ENCODE measurements at regions not wholly inside any gene's neighbourhood (a gene's known extent, or its start where the extent isn't known, plus 50 kb on each side); places are given as distances from the start of the nearest gene placed in this dataset.

DNA sequence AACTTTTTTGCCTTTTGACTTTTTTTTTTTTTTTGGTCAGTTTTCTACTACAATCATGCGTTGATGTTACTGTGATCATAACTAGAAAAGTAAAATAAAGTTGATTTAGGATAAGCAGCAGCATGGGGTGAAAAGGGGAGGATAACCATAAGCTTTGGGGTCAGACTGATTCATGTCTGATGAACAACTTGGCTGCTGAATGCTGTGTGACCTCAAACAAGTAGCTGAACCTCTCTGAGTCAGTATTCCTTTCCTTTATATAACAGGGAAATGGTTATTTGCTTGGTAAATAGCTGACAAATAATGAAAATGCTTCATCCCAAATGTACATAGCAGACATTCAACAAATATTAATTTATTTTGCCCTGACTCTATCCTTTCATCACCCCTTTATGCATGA is 413.0 kb downstream of the VRK1 start:
- DNase-seq (ENCODE audit: low spot score): no peak

DNA sequence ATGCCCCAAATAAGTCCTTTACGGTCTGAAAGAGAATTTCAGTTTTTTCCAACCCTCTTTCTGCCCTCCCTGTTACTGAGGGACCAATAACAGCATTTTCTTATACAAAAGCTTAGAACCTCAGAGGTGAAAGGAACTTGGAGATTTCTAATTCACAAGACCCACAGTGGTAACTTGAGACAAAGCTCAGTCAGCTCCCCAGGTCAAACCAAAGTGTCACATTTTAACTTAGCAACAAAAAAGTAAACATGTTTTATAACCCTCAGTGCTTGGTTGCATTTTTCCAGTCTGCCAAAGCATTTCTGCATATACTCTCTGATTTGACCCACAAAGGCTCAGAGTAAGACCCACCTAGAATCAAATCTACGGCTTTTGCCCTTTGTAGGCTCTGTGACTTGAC is 415.2 kb downstream of the VRK1 start:
- DNase-seq (ENCODE audit: low spot score): no peak

DNA sequence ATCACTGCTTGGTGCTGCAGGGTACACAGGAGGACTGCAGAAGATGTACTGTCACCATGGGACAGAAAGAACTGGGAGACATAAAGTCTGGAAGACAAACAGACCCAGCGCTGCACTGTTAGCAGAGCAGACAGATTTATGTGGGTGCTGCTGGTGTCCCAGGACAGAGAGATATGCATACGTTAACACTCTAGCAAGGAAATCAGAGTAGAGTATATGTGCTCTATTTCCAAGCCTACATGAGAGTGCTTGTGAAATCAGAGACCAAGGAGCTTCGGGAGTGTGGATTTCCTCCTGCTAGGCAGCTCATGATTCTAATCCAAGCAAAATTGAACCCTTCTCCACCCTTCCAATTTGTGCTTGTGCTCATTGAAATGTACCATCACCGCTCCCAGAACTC is 416.5 kb downstream of the VRK1 start:
- no peak for DNase-seq (ENCODE audit: low spot score)

DNA sequence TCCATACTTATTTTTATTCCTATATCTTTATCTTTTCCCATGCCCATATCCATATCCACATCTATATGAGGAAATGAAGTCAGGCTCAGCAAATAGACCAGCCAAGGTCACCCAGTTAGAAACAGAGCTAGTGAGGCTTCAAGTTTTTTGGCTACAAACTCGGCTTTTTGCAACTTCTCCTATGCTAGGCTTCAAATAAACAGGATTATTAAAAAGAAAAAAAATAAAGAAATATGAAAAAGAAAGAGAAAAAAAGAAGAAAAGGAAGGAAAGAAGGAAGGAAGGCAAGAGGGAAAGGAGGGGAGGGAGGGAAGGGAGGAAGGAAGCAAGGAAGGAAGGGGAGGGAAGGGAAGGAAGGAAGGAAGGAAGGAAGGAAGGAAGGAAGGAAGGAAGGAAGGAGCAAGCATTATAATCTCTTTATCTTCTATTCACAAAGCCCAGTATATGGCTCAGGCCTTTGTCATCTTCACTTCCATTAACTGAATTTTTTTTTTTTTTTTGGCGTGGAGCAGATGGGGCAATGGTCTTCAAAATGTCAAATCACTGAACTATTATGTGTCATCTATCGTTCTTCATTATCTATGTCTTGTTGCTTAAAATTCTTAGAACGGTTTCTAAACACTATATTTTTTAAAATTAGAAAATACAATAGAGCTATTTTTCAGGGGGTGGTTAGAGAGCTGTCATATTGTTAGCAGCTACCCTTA is 418.2 kb downstream of the VRK1 start:
- no peak for DNase-seq (ENCODE audit: low spot score)

DNA sequence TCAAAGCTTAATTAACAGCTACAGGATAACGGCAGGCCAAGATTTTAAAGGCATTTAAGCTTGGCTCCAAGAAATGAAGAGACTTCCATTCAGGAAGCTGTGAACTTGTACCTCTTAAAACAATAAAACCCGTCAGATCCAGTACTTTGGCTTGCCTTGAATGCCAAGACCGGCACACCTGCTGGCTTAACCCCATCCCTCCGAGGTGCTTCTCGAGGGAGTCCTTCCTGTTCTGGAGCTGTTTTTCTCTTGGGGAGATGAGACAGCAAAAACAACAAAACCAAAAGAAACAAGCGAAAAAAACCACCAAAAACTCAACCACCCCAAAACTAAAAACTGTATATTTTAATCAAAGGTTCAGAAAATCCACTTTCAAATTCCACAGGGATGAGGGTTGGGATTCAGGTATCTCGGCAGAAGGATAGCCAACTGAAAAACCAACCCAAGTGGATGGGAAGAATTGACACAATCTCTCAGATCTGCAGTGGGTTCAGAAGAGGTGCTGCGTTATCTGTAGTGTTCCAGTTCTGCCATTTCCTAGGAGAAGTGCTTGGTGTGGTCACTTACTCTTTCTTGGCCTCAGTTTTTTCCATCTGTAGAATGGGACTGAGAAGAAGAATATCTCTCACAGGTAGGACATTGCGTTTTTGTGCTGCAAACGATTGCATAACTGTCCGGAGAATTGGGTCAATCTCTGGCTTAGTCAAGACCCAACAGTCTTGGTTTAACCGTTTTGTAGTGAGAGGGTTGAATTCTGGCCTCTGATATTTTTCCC is 420.1 kb downstream of the VRK1 start:
- DNase-seq (ENCODE audit: low spot score): no peak

DNA sequence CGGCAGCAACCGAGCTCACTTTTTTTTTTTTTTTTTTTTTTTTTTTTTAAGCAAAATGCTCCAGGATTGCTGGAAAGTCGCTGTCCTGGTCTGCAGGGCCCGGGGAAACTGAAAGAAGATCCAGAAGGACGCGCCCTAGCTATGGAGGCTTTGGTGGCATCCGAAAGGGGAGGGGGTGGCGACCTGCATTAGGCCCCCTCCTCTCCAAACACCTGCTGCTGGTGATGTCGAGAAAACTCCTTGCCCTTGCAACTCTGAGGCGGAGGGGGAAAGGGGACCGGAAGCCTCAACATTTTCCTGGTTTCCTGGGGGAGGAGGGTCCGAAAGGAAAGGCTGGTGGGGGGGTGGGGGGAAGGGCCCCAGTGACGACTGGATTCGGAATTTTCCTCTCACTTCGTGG is 421.1 kb downstream of the VRK1 start:
- no peak for DNase-seq (ENCODE audit: low spot score)

DNA sequence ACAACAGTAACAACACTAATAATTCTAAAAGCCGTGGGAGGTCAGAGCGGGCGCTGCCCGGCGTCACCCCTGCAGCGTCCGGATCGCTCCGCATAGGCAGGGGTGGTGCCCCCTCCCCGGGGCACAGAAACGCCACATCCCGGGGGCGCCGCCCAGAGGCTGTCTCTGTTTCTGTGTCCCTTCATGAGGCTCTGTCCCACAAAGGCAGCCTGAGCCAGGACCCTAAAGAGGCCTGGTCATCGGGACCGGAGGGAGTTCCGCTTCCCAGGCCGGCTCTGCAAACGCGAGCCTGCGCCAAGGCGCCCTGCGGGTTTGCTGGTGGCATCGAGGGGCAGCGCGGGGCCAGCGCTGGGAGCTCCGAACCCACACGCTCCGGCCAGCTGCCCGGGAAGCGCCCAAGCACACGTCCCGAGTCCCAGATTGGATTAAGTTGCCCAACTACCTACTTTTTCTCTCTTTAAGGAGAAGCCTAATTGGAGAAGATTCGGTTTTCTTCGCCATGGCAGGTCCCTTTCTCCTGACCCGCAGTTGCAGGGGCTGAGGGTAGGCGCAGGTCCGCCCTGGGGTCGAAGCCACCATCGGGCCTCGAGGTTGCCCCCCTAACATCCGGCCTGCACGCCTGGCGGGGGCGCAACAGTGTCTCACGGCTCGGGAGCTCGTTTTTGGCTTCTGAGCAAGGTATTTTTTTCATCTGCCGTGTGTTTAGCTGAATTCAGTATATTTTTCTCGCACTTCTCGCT is 421.7 kb downstream of the VRK1 start:
- peak; percentile 16 for DNase-seq (ENCODE audit: low spot score)

DNA sequence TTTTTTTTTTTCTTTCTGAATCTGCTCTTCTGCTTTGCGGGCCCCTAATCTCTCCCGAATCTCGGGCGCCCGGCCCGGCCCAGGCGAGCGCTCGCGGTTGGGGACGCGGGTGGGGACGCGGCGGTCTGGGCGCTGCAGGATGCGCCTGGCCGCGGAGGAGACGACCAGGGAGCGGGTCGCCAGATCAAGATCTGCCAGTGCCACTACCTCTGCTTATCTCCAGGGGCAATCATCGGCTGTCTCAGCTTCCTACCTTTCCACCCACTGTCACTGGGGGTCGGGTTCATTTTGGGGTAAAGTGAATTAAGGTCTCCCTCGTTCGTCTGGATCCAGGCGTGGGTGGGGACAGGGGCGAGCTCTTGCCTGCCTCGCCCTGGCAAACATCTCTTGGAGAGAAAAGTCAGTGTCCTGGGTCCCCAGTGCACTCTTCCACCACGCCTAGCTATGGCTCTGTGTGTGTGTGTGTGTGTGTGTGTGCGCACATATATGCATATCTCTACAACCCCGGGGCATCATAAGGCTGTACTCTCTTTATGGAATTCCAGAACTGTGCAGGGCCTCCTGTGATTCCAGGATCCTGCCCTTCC is 422.3 kb downstream of the VRK1 start:
- no peak for DNase-seq (ENCODE audit: low spot score)

DNA sequence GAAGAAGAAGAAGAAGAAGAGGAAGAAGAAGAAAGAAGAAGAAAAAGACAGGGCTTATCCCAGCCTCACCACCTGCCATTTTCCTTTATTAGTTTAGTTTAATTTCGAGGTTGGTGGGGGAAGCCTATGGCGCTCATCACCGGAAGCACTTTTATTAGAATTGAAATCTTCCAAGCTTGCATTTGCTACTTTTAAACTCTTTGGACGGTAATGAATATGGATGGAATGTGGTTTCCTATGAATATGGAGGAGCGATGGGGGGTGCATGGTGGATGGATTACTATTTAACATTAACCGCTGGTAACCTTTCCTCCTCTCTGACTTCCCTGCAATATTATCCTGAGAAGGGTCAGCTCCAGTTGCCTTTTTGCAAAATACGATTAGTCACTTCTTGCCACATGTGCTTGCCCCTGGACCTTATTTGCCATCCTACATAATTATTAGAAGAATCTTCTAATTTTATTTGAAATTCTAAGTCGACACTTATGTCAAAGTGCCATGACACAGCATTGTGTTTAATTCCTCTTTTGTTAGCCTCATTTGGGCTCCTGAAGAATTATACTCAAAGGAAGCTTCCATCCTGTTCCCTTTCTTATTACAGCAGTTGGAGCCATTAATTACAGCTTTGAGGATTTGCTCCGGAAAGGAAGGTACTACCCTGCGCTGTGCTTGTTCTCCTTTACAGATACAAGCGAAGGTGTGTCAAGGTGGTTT is 424.5 kb downstream of the VRK1 start:
- DNase-seq (ENCODE audit: low spot score): no peak

DNA sequence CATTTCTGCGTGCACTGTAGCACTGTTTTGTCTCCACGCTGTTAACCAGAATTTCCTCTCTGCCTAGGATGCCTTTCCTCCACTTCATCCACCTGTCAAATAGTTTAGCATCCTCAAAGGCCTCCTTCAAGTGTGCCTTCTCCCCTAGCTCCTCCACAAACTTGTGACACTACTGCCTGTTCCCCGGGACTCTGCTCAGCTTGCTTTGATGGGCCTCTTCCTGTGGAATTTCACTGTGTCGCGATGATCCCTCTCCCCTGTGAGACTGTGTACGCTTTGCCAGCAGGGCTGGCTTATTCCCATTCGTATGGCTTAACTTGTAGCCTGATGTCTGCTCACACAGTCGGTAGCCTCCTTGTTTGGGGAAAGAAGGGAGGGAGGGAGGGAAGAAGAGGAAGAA is 426.8 kb downstream of the VRK1 start:
- no peak for DNase-seq (ENCODE audit: low spot score)

DNA sequence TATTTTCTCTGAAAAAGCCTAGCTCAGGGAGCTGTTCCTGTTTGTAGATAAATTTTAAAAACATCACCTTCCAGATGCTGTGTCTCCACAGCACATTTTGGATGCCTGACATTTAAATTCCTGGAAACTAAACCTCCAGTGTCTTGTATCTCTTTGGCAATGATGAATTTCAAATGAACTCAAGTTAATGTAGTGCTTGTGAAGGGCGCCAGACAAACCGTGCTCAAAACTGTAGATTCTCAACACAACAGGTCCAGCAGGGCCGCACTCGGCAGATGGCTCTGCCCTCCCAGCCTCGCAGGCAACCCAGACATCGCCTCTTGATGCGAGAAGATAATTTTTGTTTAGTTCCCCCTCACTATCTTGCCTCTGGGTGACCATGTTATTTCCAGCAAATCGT is 432.9 kb downstream of the VRK1 start:
- DNase-seq (ENCODE audit: low spot score): no peak

DNA sequence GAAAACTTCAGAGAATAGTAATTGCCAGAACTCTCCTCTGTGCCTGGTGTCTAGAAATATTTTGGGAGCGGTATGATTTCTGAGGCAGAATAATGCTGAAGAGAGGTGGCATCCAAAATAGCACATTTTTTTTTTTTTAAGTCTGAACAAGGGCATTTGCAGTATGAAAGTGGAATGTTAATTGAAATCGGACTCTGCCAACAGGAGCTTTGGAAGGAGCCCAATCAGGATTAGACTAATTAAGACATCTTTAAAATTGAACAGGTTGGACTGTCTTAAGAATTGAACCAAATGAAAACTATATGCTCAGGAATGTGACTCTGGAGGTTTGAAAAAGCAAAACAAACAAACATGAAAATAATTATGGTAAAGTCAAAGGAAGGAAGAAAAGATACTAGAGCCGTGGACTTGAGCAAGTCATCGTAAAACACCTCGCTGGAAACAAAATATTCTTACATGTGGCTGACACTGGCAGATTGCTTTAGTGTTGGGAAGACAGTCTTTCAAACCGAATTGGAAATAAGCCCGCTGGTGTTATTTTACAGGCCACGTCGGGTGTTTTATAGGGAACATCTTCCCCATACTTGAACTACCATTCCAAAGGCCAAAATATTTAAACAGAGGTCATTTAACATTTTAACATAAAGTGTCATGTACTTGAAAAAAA is 436.3 kb downstream of the VRK1 start:
- DNase-seq (ENCODE audit: low spot score): no peak

DNA sequence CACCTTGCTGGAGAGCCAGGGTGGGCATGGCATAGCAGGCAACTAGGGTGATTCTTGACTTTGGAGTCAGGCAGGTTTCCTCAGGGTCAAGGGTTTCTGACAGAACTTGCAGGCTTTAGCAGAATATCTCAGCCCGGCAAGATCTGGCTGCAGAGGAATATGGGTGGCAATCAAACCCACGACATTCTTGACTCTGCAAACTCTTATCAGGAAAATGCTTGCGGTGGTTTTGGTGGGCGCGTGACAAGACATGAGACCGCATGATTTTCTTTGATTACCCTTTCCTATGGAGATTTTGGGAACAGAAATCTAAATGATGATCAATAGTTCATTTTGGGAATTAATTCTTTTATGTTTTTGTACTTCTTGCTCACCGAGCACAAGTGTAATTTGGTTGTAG is 449.5 kb downstream of the VRK1 start:
- DNase-seq (ENCODE audit: low spot score): no peak

DNA sequence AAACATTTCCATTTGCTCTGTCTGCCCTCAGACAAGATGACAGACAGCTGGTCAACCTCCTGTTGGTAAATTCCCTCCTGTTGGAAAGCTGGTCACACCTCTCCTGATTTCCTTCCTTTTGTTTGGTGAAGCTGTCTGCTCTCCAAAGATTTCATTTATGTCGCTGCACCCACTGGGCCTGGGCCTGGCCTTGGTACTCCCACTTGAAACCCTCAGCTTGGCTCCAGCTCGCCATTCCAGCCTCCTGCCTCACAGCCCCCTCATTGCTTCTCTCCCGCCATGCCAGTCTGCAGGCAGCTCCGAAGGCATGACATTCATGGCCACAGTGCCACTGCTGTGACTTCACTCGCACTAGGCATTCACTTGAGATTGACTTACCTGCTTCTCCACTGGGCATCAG is 451.8 kb downstream of the VRK1 start:
- no peak for DNase-seq (ENCODE audit: low spot score)

DNA sequence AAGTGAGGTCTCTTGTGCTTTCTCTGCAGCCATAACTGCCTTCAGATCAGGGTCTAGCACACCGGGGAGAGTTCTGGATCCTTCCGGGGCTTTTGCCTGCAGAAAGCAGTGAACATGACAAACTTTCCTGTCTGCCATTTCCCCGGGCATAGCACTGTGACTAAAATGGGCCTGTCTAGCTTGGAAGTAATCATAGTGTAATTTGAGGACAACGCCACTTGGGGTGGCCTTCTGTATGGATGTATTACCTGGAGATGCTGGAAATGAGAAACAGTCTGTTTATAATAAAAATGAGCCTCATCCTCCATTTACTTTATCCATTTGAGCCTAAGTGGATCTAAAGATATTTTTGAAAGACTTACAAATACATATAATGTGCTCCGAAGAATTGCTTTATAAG is 453.7 kb downstream of the VRK1 start:
- no peak for DNase-seq (ENCODE audit: low spot score)

DNA sequence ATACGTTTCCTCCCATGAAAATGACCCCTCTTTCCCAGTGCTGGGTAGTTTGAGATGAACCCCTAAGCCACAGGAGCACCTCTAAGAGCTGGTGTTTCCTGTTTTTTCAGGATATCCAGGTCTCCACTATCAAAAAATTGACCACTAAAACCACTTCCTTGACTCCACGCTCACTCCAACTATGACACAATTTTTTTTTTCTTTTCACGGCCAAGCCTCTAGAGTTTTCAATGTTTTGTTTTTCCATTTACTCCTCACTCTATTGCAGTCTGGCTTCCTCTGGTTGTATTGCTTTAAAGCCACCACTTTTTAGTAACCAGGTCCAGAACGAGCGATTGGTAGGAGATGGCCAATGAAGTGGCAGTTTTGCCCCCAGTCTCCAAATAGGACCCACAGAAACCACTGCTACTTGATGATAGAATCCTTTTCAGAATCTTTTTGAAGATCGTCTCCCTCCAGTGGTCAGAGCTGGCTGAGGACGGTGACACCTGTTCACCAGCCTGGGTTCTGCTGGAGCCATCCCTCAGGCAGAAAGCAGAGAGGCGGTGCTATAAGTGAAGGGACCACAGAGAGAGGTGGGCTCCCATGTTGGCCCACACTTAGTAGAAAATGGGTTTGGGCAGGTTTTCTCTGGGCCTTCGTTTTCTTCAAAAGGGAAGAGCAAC is 454.4 kb downstream of the VRK1 start:
- DNase-seq (ENCODE audit: low spot score): no peak

DNA sequence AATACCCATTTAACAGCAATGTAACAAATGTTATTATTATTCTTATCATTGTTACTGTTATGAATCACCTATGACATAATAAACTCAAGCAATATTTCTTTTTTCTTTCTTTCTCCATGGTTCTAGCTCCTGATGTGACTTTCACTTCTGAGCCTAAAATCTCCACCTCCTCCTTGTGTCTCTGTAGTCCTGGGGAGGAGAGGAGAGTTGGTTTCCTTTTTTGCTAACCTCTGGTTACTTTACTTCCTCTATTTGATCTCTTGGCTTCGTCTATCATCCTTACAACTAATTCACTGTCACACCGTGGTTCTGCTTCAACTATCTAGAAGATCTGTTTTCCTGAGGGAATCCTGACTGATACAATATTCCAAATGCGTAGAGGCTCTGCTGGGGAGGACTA is 456.6 kb downstream of the VRK1 start:
- DNase-seq (ENCODE audit: low spot score): no peak

DNA sequence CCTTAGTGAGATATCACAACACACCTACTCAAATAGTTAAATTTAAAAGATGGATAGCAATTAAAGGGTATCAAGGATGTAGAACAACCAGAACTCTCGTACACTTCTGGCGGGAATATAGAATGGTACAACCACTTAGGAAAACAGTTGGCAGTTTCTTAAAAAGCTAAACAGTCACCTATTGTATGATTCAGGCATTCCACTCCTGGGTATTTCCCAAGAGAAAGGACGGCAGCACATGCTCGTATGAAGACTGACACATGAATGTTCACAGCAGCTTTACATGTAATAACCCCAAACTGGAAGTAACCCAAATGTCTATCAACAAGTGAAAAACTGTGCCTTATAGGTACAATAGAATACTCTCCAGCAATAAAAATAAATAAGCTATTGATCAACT is 465.2 kb downstream of the VRK1 start:
- no peak for DNase-seq (ENCODE audit: low spot score)

DNA sequence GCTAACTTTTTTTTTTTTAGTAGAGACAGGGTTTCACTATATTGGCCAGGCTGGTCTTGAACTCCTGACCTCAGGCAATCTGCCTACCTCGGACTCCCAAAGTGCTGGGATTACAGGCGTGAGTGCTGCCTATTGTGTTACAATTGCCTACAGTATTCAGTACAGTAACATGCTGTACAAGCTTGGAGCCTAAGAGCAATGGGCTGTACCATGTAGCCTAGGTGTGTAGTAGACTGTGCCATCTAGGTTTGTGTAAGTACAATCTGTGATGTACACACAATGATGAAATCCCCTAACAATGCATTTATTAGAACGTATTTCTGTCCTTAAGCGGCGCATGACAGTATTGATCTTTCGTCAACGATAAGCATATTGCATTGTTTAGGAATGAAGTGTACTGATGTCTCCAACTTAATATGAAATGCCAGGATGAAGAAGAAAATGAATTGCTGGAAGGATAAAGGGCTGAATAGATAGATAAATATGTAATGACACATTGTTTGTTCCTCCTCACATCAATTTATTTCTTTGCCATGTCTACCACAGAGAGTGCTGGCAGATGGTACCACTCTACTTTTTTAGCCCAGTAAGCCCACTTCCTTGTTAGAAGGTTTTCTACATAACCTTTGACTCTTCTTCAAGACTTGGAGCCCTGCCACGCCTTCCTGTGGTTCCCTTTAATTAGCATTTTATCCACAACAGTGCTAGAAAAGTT is 467.5 kb downstream of the VRK1 start:
- DNase-seq (ENCODE audit: low spot score): no peak

DNA sequence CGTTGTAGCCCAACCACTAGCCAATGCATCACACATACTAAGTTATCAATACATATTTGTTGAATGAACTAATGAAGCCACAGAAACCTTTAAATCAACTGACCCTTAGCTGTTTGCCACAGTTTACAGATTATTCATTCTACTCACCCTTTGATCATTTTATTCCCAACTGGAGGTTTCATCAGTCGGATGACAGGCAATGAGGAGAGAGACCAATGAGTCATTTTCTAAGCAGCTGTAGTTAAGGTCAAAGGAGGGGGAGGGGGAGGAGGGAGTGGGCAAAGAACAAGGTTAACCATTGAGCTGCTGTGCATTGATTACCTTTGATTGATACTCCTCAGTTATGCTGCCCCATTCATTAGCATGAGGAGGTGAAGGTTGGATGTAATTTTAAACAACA is 469.5 kb downstream of the VRK1 start:
- peak; percentile 52 for DNase-seq (ENCODE audit: low spot score)

Measured in AG08395 (cell line).